PFSK-1 (cell line): ENCODE measurements at regions not wholly inside any gene's neighbourhood (a gene's known extent, or its start where the extent isn't known, plus 50 kb on each side); places are given as distances from the start of the nearest gene placed in this dataset.

Experiments
- POLR2AphosphoS5 ChIP-seq: IDR thresholded peaks from 2 replicates; pipeline ENCODE4 v1.6.1; 2012; ENCODE audit warnings: low read depth, mild to moderate bottlenecking, control low read depth, low read length, moderate library complexity
- REST ChIP-seq, 2 experiments: IDR thresholded peaks; 2 replicates each; pipeline versions ENCODE4 v1.6.1 to v1.8.0; 2011 to 2012; ENCODE audit warnings: low read depth in 2 of 2, low read length in 2 of 2, control low read depth in 1 of 2, inconsistent platforms in 1 of 2, mild to moderate bottlenecking in 1 of 2, moderate library complexity in 1 of 2; ENCODE audit not compliant: insufficient read depth in 1 of 2

- no peak for TF ChIP-seq REST (IDR thresholded peaks at IDR 0.05; ENCODE audit: insufficient read depth in 1 of 2, low read depth in 2 of 2, low read length in 2 of 2)
- no peak for TF ChIP-seq POLR2AphosphoS5
These were observed 162.6 kb downstream of the P2RY1 start for GRCh38 chr3:152997526-152997925.
